ENCODE measurements at regions not wholly inside any gene's neighbourhood (a gene's known extent, or its start where the extent isn't known, plus 50 kb on each side); places are given as distances from the start of the nearest gene placed in this dataset.

GRCh38 chr1:101131239-101131843 lies 105.5 kb upstream of the S1PR1 start:
- no peaks in the 10 kb centered on the region for H3K9me3 ChIP-seq (replicated peaks; ENCODE audit: control insufficient read depth, insufficient read depth, low read length)
- no peaks in the 10 kb centered on the region for H4K20me1 ChIP-seq (ENCODE audit: control insufficient read depth, insufficient read depth)
- no peaks in the 10 kb centered on the region for H3K79me2 ChIP-seq (ENCODE audit: control insufficient read depth, insufficient read depth, low read length)
- DNase-seq (ENCODE audit: low read depth, low spot score) (no peak), ATAC-seq (no peak), FAIRE-seq (no peak)
- peaks cover 10% of the 10 kb centered on the region for H3K4me1 ChIP-seq (ENCODE audit: control insufficient read depth, insufficient read depth, low read length)
- ChIA-PET POLR2A (no interaction called here), RAD21 (ENCODE audit: unreplicated experiment) (interaction anchor here (1.3 to 1.7 kb wide), 2 partner anchors 107 to 157 kb away, joined by 3 to 4 read pairs; no protein-coding TSS in a partner anchor), SMC1A (ENCODE audit: uncharacterized antibody, unreplicated experiment) (interaction anchor here (1.1 to 1.8 kb wide), 2 partner anchors 10 to 97 kb away, joined by 3 read pairs; no protein-coding TSS in a partner anchor), CTCF (interaction anchor here (1.5 kb wide), 1 partner anchor 157 kb away, joined by 8 read pairs; no protein-coding TSS in a partner anchor)
- no TSS peak for BruUV-seq (replicated peaks)
- no peak overlapping the region for H3K27ac ChIP-seq (ENCODE audit: control insufficient read depth, insufficient read depth)
- H2AFZ ChIP-seq (ENCODE audit: control insufficient read depth, low read depth, low read length), result no peak overlapping the region
- in situ Hi-C loops (cut with MboI), result no loop called here
- intact Hi-C loops (cut with micrococcal nuclease; ENCODE audit: unreplicated experiment), result no loop called here
- no peaks in the 10 kb centered on the region for H3K36me3 ChIP-seq (ENCODE audit: control insufficient read depth in 2 of 2, insufficient read depth in 2 of 2, low read length in 1 of 2)
- TF ChIP-seq FOXK2 (IDR thresholded peaks at IDR 0.05), result no peak
- WGBS (ENCODE audit: insufficient coverage, insufficient replicate concordance, low lambda C conversion rate, missing lambda C conversion rate), result 86% methylated on average over 1 of the region's 1 CpG
- H3K4me3 ChIP-seq, result no peak overlapping the region
- H3K4me2 ChIP-seq (ENCODE audit: control insufficient read depth, insufficient read depth), result no peak overlapping the region
- H3K27me3 ChIP-seq (replicated peaks in 1 of 2; ENCODE audit: control insufficient read depth in 2 of 2, insufficient read depth in 2 of 2, low read length in 1 of 2), result no peaks in the 10 kb centered on the region
- H3K9ac ChIP-seq (ENCODE audit: control insufficient read depth, insufficient read depth, low read length), result no peak overlapping the region

- DNase-seq (ENCODE audit: low read depth, low spot score) (no peak), FAIRE-seq (no peak), ATAC-seq (no peak)
- Histone ChIP-seq H3K27me3 (replicated peaks in 1 of 2; ENCODE audit: control insufficient read depth in 2 of 2, insufficient read depth in 2 of 2, low read length in 1 of 2) (no peaks in the 10 kb centered on the region), H3K79me2 (ENCODE audit: control insufficient read depth, insufficient read depth, low read length) (no peaks in the 10 kb centered on the region), H4K20me1 (ENCODE audit: control insufficient read depth, insufficient read depth) (no peaks in the 10 kb centered on the region), H2AFZ (ENCODE audit: control insufficient read depth, low read depth, low read length) (no peak overlapping the region), H3K4me3 (no peak overlapping the region), H3K4me1 (ENCODE audit: control insufficient read depth, insufficient read depth, low read length) (peaks cover 6% of the 10 kb centered on the region), H3K9ac (ENCODE audit: control insufficient read depth, insufficient read depth, low read length) (no peak overlapping the region), H3K36me3 (ENCODE audit: control insufficient read depth in 2 of 2, insufficient read depth in 2 of 2, low read length in 1 of 2) (no peaks in the 10 kb centered on the region), H3K27ac (ENCODE audit: control insufficient read depth, insufficient read depth) (no peak overlapping the region), H3K4me2 (ENCODE audit: control insufficient read depth, insufficient read depth) (no peak overlapping the region), H3K9me3 (replicated peaks; ENCODE audit: control insufficient read depth, insufficient read depth, low read length) (no peaks in the 10 kb centered on the region)
- intact Hi-C loops (cut with micrococcal nuclease; ENCODE audit: unreplicated experiment) (no loop called here), in situ Hi-C loops (cut with MboI) (no loop called here)
- ChIA-PET SMC1A (ENCODE audit: uncharacterized antibody, unreplicated experiment) (interaction anchor here (1.1 to 1.8 kb wide), 3 partner anchors 10 to 179 kb away, joined by 3 read pairs; no protein-coding TSS in a partner anchor), POLR2A (no interaction called here), RAD21 (ENCODE audit: unreplicated experiment) (interaction anchor here (1.3 to 1.7 kb wide), 2 partner anchors 108 to 158 kb away, joined by 3 to 4 read pairs; no protein-coding TSS in a partner anchor), CTCF (interaction anchor here (0.6 to 1.5 kb wide), 3 partner anchors 32 to 158 kb away, joined by 3 to 8 read pairs (median 3); no protein-coding TSS in a partner anchor)
- BruUV-seq (replicated peaks), result no TSS peak
- WGBS (ENCODE audit: insufficient coverage, insufficient replicate concordance, low lambda C conversion rate, missing lambda C conversion rate), result 97% methylated on average over 6 of the region's 6 CpGs
- no peak for TF ChIP-seq CHD2 (IDR thresholded peaks at IDR 0.05; ENCODE audit: borderline replicate concordance, low read depth, low read length)
- no peak for TF ChIP-seq NBN (IDR thresholded peaks at IDR 0.05)
- no peak for TF ChIP-seq SUZ12 (IDR thresholded peaks at IDR 0.05; ENCODE audit: unreplicated experiment)
- no peak for TF ChIP-seq LARP7 (IDR thresholded peaks at IDR 0.05)
- TF ChIP-seq MYC (IDR thresholded peaks at IDR 0.05; ENCODE audit: insufficient read depth, insufficient read length, insufficient replicate concordance, low read length, severe bottlenecking), result no peak
- no peak for TF ChIP-seq JUNB (IDR thresholded peaks at IDR 0.05)
- no peak for TF ChIP-seq NR2C2 (IDR thresholded peaks at IDR 0.05; ENCODE audit: borderline replicate concordance, control insufficient read depth, insufficient read length, low read depth)
- no peak for TF ChIP-seq EZH2 (IDR thresholded peaks at IDR 0.05; ENCODE audit: borderline replicate concordance, control insufficient read depth, low read depth, low read length)
- TF ChIP-seq MEF2A (IDR thresholded peaks at IDR 0.05; ENCODE audit: insufficient read depth, low read depth, low read length), result no peak
- TF ChIP-seq PKNOX1 (IDR thresholded peaks at IDR 0.05), result no peak
- no peak for TF ChIP-seq RAD21 (IDR thresholded peaks at IDR 0.05; ENCODE audit: insufficient read depth, low read depth, low read length)
- TF ChIP-seq EGR1 (IDR thresholded peaks at IDR 0.05; ENCODE audit: borderline replicate concordance in 1 of 2, low read depth in 2 of 2, low read length in 2 of 2), result no peak
- no peak for TF ChIP-seq EP300 (IDR thresholded peaks at IDR 0.05; ENCODE audit: borderline replicate concordance in 1 of 2, control insufficient read depth in 1 of 2, low read depth in 2 of 2, low read length in 2 of 2)
- TF ChIP-seq E2F4 (IDR thresholded peaks at IDR 0.05; ENCODE audit: low read depth, low read length), result no peak
These were observed 105.1 kb upstream of the DPH5 start for GRCh38 chr1:101130673-101131072.
